K562 (cell line): ENCODE measurements at regions not wholly inside any gene's neighbourhood (a gene's known extent, or its start where the extent isn't known, plus 50 kb on each side); places are given as distances from the start of the nearest gene placed in this dataset.

Experiments used
- ELF4 ChIP-seq: fragments of 450-650 bp; formaldehyde crosslinking; IDR thresholded peaks from 2 replicates; pipeline ENCODE4 v1.4.0; 2022; ENCODE audit warnings: missing genetic modification characterization
- HSF4 ChIP-seq: fragments of 250-450 bp; sonication (Bioruptor Pico); IDR thresholded peaks from 2 replicates; pipeline ENCODE4 v2.1.2; 2022; ENCODE audit warnings: mild to moderate bottlenecking, moderate library complexity, borderline replicate concordance
- RCOR1 ChIP-seq, 2 experiments: IDR thresholded peaks; 2 replicates each; pipeline ENCODE4 v1.6.1; 2012; ENCODE audit warnings: low read depth in 2 of 2, low read length in 2 of 2, borderline replicate concordance in 1 of 2, improper control_type of control experiment in 1 of 2
- RUNX1 ChIP-seq: sonication (generic); IDR thresholded peaks from 2 replicates; pipeline ENCODE4 v1.6.1; 2016; ENCODE audit warnings: antibody characterized with exemption, low read depth
- SNAPC5 ChIP-seq: fragments of 250-450 bp; sonication (Bioruptor Pico); IDR thresholded peaks from 2 replicates; pipeline ENCODE4 v1.8.0; 2021; ENCODE audit warnings: moderate library complexity, mild to moderate bottlenecking, inconsistent platforms
- SNIP1 ChIP-seq: fragments of 450-650 bp; IDR thresholded peaks from 2 replicates; pipeline ENCODE4 v1.7.1; 2017; ENCODE audit warnings: low read depth, mild to moderate bottlenecking
- ZNF143 ChIP-seq: sonication (generic); formaldehyde crosslinking; IDR thresholded peaks from 2 replicates; pipeline ENCODE4 v1.9.0; 2022; ENCODE audit warnings: mild to moderate bottlenecking, missing genetic modification reagents
- ZNF518B ChIP-seq: fragments of 250-450 bp; sonication (Bioruptor Pico); IDR thresholded peaks from 2 replicates; pipeline ENCODE4 v1.5.0; 2021; ENCODE audit warnings: mild to moderate bottlenecking, moderate library complexity
- ZNF76 ChIP-seq: fragments of 250-450 bp; sonication (Bioruptor Pico); IDR thresholded peaks from 2 replicates; pipeline ENCODE4 v1.4.0; 2020; ENCODE audit warnings: mild to moderate bottlenecking, moderate library complexity, borderline replicate concordance
- ZNF780A ChIP-seq: fragments of 250-450 bp; sonication (Bioruptor Pico); IDR thresholded peaks from 2 replicates; pipeline ENCODE4 v1.5.0; 2021; ENCODE audit warnings: mild to moderate bottlenecking
- TF ChIP-seq, protein P1 (sequence below): fragments of 250-450 bp; sonication (Bioruptor Pico); IDR thresholded peaks from 2 replicates; pipeline ENCODE4 v1.8.0; 2021; ENCODE audit warnings: mild to moderate bottlenecking, moderate library complexity

DNA sequence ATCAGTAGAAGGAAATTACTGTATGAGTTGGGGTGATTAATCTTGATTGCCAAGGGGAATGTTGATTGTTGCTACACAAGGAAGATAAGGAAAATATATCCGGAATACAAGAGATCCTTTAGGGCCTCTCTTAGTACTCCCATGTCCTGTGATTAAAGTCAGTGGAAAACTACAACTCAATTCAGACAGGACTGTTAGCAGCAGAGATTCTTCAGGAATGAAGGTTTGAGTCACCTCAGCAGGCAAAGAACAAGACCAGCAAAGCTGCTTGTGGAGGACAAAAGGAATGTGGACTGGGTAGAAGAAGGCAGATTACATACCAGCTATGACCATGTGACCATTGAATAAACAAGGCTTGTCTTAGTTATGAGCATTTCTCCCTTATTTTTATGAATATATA is 478.2 kb downstream of the BUD13 start (continued):
- TF ChIP-seq, protein P1, sequence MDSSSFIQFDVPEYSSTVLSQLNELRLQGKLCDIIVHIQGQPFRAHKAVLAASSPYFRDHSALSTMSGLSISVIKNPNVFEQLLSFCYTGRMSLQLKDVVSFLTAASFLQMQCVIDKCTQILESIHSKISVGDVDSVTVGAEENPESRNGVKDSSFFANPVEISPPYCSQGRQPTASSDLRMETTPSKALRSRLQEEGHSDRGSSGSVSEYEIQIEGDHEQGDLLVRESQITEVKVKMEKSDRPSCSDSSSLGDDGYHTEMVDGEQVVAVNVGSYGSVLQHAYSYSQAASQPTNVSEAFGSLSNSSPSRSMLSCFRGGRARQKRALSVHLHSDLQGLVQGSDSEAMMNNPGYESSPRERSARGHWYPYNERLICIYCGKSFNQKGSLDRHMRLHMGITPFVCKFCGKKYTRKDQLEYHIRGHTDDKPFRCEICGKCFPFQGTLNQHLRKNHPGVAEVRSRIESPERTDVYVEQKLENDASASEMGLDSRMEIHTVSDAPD (CRISPR knock-in tag) = no peak
- TF ChIP-seq ZNF780A (no peak), ZNF143 (CRISPR knock-in tag) (no peak), ZNF76 (CRISPR knock-in tag) (no peak), ELF4 (CRISPR knock-in tag) (no peak), HSF4 (CRISPR knock-in tag) (no peak), SNAPC5 (no peak), RCOR1 (IDR thresholded peaks at IDR 0.05; ENCODE audit: borderline replicate concordance in 1 of 2, low read depth in 2 of 2, low read length in 2 of 2) (no peak), ZNF518B (CRISPR knock-in tag) (no peak), SNIP1 (no peak), RUNX1 (no peak)
